IMR-90 (cell line): ENCODE measurements at regions not wholly inside any gene's neighbourhood (a gene's known extent, or its start where the extent isn't known, plus 50 kb on each side); places are given as distances from the start of the nearest gene placed in this dataset.

ENCODE experiments used
- ATAC-seq: fragments of 200-7000 bp; cut with Tn5 transposase; 2 replicates; pipeline ENCODE4 v1.9.1; 2020; ENCODE audit warnings: low read depth, mild to moderate bottlenecking, moderate library complexity
- BruUV-seq: library from RNA; stranded (reverse); fragments of 400-500 nt; replicated peaks from 2 replicates; lab custom pipeline; 2021; lab: Mats Ljungman, UMichigan
- CTCF ChIA-PET: fragments of 300-600 bp; formaldehyde crosslinking; extraction: SDS; loops from one replicate; lab custom pipeline; 2021; ENCODE audit warnings: antibody characterized with exemption; lab: Yijun Ruan, JAX
- POLR2A ChIA-PET: fragments of 300-600 bp; sonication (Branson Sonifier 250); formaldehyde crosslinking; loops from one replicate; lab custom pipeline; 2022; ENCODE audit warnings: antibody characterized with exemption; ENCODE audit not compliant: unreplicated experiment; lab: Charles Lee
- DNase-seq: peaks from one replicate; pipeline ENCODE4 v3.0.0; 2013
- H2AFZ ChIP-seq: replicated peaks from 2 replicates; pipeline ENCODE3; 2013; ENCODE audit warnings: low read length, mild to moderate bottlenecking; ENCODE audit not compliant: poor library complexity
- H2AK5ac ChIP-seq: 2 replicates; pipeline ENCODE4 v1.6.1; 2013; ENCODE audit warnings: low read depth, low read length, inconsistent platforms
- H2AK9ac ChIP-seq: replicated peaks from 2 replicates; pipeline ENCODE3; 2013; ENCODE audit warnings: mild to moderate bottlenecking, low read depth, low read length, moderate library complexity; ENCODE audit not compliant: poor library complexity
- H2BK120ac ChIP-seq: 2 replicates; pipeline ENCODE4 v1.6.1; 2013; ENCODE audit warnings: low read depth, low read length, inconsistent platforms
- H2BK15ac ChIP-seq: 3 replicates; pipeline ENCODE4 v1.6.1; 2013; ENCODE audit warnings: low read depth, low read length, inconsistent platforms
- H2BK20ac ChIP-seq: 2 replicates; pipeline ENCODE4 v1.6.1; 2013; ENCODE audit warnings: low read depth, mild to moderate bottlenecking, inconsistent platforms, low read length, moderate library complexity
- H2BK5ac ChIP-seq: 2 replicates; pipeline ENCODE4 v1.6.1; 2013; ENCODE audit warnings: mild to moderate bottlenecking, low read depth, low read length, inconsistent platforms; ENCODE audit not compliant: poor library complexity, severe bottlenecking
- H3K14ac ChIP-seq: replicated peaks from 2 replicates; pipeline ENCODE4 v1.6.1; 2013; ENCODE audit warnings: low read depth, low read length, inconsistent platforms
- H3K18ac ChIP-seq: 2 replicates; pipeline ENCODE4 v1.6.1; 2013; ENCODE audit warnings: low read depth, low read length, control low read depth
- H3K23ac ChIP-seq: 2 replicates; pipeline ENCODE4 v1.6.1; 2013; ENCODE audit warnings: low read depth, low read length, inconsistent platforms
- H3K27ac ChIP-seq: 2 replicates; pipeline ENCODE4 v1.5.1; 2013; ENCODE audit warnings: mild to moderate bottlenecking, control low read depth, low read length; ENCODE audit not compliant: insufficient read depth
- H3K27me3 ChIP-seq: 2 replicates; pipeline ENCODE4 v1.6.1; 2013; ENCODE audit warnings: low read length; ENCODE audit not compliant: control insufficient read depth, insufficient read depth
- H3K36me3 ChIP-seq: 2 replicates; pipeline ENCODE4 v1.6.1; 2013; ENCODE audit warnings: low read length, mixed read lengths; ENCODE audit not compliant: control insufficient read depth, insufficient read depth
- H3K4ac ChIP-seq: 2 replicates; pipeline ENCODE4 v1.6.1; 2013; ENCODE audit warnings: low read depth, low read length, inconsistent platforms
- H3K4me1 ChIP-seq: 2 replicates; pipeline ENCODE4 v1.6.1; 2013; ENCODE audit warnings: low read length, mixed read lengths; ENCODE audit not compliant: control insufficient read depth, insufficient read depth
- H3K4me2 ChIP-seq: 2 replicates; pipeline ENCODE4 v1.6.1; 2013; ENCODE audit warnings: low read depth, mild to moderate bottlenecking, control low read depth, low read length, moderate library complexity
- H3K4me3 ChIP-seq: 2 replicates; pipeline ENCODE4 v1.5.1; 2013; ENCODE audit warnings: low read depth, mild to moderate bottlenecking, control low read depth, low read length, moderate library complexity; ENCODE audit not compliant: insufficient read depth
- H3K56ac ChIP-seq: 2 replicates; pipeline ENCODE4 v1.6.1; 2013; ENCODE audit warnings: low read length, inconsistent platforms; ENCODE audit not compliant: insufficient read depth; ENCODE audit errors: extremely low read depth
- H3K79me1 ChIP-seq, 2 experiments: 2 replicates each; pipeline ENCODE4 v1.6.1; 2013; ENCODE audit warnings: low read length in 2 of 2, inconsistent platforms in 1 of 2, low read depth in 1 of 2
- H3K9ac ChIP-seq: 2 replicates; pipeline ENCODE4 v1.6.1; 2013; ENCODE audit warnings: low read depth, low read length, control low read depth
- H3K9me1 ChIP-seq: 2 replicates; pipeline ENCODE4 v1.6.1; 2013; ENCODE audit warnings: low read length, inconsistent platforms; ENCODE audit not compliant: insufficient read depth
- H3K9me3 ChIP-seq: 2 replicates; pipeline ENCODE4 v1.6.1; 2013; ENCODE audit warnings: low read length; ENCODE audit not compliant: control insufficient read depth, insufficient read depth
- H4K20me1 ChIP-seq: 2 replicates; pipeline ENCODE4 v1.6.1; 2013; ENCODE audit warnings: low read length, inconsistent platforms; ENCODE audit not compliant: insufficient read depth
- H4K5ac ChIP-seq: 2 replicates; pipeline ENCODE4 v1.6.1; 2013; ENCODE audit warnings: mild to moderate bottlenecking, low read depth, low read length, control low read depth
- H4K8ac ChIP-seq, 2 experiments: 2 replicates each; pipeline ENCODE4 v1.6.1; 2013; ENCODE audit warnings: low read depth in 2 of 2, low read length in 2 of 2, control low read depth in 1 of 2, inconsistent platforms in 1 of 2
- H4K91ac ChIP-seq: 2 replicates; pipeline ENCODE4 v1.6.1; 2013; ENCODE audit warnings: low read depth, low read length, inconsistent platforms; ENCODE audit not compliant: insufficient read depth
- ELK1 ChIP-seq: fragments of 150-350 bp; IDR thresholded peaks from 2 replicates; pipeline ENCODE4 v1.6.1; 2016; ENCODE audit warnings: low read depth, mild to moderate bottlenecking, low read length, moderate library complexity, borderline replicate concordance
- RAD21 ChIP-seq: IDR thresholded peaks from 2 replicates; pipeline ENCODE4 v1.6.1; 2012; ENCODE audit warnings: low read length, improper control_type of control experiment
- RCOR1 ChIP-seq: IDR thresholded peaks from 2 replicates; pipeline ENCODE4 v1.6.1; 2012; ENCODE audit warnings: mild to moderate bottlenecking, low read length, improper control_type of control experiment; ENCODE audit not compliant: insufficient replicate concordance
- WGBS, 2 experiments: methylation state at CpG; one replicate each; pipeline versions ENCODE4 v1.1.5 to v1.1.7; 2013; ENCODE audit warnings: missing lambda C conversion rate in 2 of 2; ENCODE audit not compliant: insufficient read length in 1 of 2; ENCODE audit errors: extremely low coverage in 2 of 2; 5-methylcytosine and 5-hydroxymethylcytosine counted together
- dilution Hi-C: fragments of 300-500 bp; cut with HindIII; formaldehyde crosslinking; loops from one replicate; pipeline ENCODE4 v1.14.3; 2018; ENCODE audit warnings: low sequenced_read_pairs; ENCODE audit not compliant: unreplicated experiment
- in situ Hi-C: fragments of 300-500 bp; cut with MboI; formaldehyde crosslinking; loops from 3 replicates; pipeline ENCODE4 v1.14.3; 2019; ENCODE audit warnings: low sequenced_read_pairs, inconsistent platforms, mixed read lengths
- intact Hi-C: fragments of 100-400 bp; cut with micrococcal nuclease; formaldehyde crosslinking; loops from 2 replicates; pipeline ENCODE4 v1.10.0; 2022

GRCh38 chr13:74930402-74931165 lies 551.4 kb downstream of the TBC1D4 start:
- Histone ChIP-seq H2BK15ac (no peak overlapping the region), H3K23ac (no peak overlapping the region), H3K27me3 (no peaks in the 10 kb centered on the region), H2AFZ (no peak overlapping the region), H3K4me3 (no peak overlapping the region), H3K9me3 (no peaks in the 10 kb centered on the region), H3K4ac (no peak overlapping the region), H3K79me1 (no peaks in the 10 kb centered on the region), H4K20me1 (no peaks in the 10 kb centered on the region), H4K8ac (no peak overlapping the region), H3K36me3 (no peaks in the 10 kb centered on the region), H2BK5ac (no peak overlapping the region), H3K9me1 (no peaks in the 10 kb centered on the region), H3K4me2 (no peak overlapping the region), H4K91ac (no peak overlapping the region), H2BK20ac (no peak overlapping the region), H4K5ac (no peak overlapping the region), H3K18ac (no peak overlapping the region), H3K27ac (no peak overlapping the region), H3K4me1 (no peaks in the 10 kb centered on the region), H3K14ac (no peak overlapping the region), H3K56ac (no peak overlapping the region), H2BK120ac (no peak overlapping the region), H3K9ac (no peak overlapping the region), H2AK9ac (no peak overlapping the region), H2AK5ac (no peak overlapping the region)
- no peak for TF ChIP-seq ELK1
- no peak for TF ChIP-seq RCOR1
- TF ChIP-seq RAD21 = no peak
- dilution Hi-C loops = no loop called here
- WGBS, 2 experiments = no CpG with 5 or more reads among the region's 3 CpGs
- in situ Hi-C loops = no loop called here
- no peak for ATAC-seq
- BruUV-seq = no TSS peak
- CTCF ChIA-PET = no interaction called here
- POLR2A ChIA-PET = no interaction called here
- peak; percentile 61 for DNase-seq
- intact Hi-C loops = no loop called here
